ENCODE measurements at regions not wholly inside any gene's neighbourhood (a gene's known extent, or its start where the extent isn't known, plus 50 kb on each side); places are given as distances from the start of the nearest gene placed in this dataset.
"Not testable (repeated sequence)": the region's sequence is repeated elsewhere in the genome, so short reads cannot be mapped to it uniquely, and the experiment has no call there.

GRCh38 chr17:16839242-16840175 lies 132.4 kb downstream of the TNFRSF13B start:
- TF ChIP-seq CTCF (IDR thresholded peaks at IDR 0.05; ENCODE audit: low read depth, low read length, missing input control); REST (IDR thresholded peaks at IDR 0.05): not testable (repeated sequence)

All from liver (tissue), 2 donors.